GM19467 (cell line): ENCODE measurements at regions not wholly inside any gene's neighbourhood (a gene's known extent, or its start where the extent isn't known, plus 50 kb on each side); places are given as distances from the start of the nearest gene placed in this dataset.
A peak's percentile ranks its signal among the peaks of the same experiment; 100 is the strongest.
"Not testable (repeated sequence)": the region's sequence is repeated elsewhere in the genome, so short reads cannot be mapped to it uniquely, and the experiment has no call there.

Experiments used
- ATAC-seq: cut with Tn5 transposase; IDR thresholded peaks from one replicate; pipeline ENCODE4 v1.9.1; 2021; ENCODE audit warnings: mild to moderate bottlenecking, moderate library complexity; ENCODE audit not compliant: unreplicated experiment

DNA sequence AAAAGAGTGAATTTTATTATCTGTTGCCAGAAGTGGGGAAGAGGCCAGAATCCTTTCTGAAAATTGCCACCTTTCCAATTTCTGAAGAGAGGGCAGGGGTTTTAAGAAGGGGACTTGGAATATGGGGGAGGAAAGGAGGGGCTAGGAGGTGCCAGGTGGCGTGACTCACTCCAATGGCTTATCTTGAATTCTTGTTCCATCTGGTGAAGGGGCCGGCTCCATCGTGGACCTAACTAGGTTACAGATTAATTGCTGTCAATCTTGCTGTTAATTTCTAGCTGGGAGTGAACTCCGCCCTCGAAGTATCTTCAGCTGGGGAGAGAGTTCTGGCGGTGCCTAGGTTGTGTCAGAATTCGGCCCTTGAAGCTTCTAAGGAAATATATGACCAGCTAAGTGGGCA, 138.7 kb downstream of the YTHDC2 start:
- no peak for ATAC-seq

DNA sequence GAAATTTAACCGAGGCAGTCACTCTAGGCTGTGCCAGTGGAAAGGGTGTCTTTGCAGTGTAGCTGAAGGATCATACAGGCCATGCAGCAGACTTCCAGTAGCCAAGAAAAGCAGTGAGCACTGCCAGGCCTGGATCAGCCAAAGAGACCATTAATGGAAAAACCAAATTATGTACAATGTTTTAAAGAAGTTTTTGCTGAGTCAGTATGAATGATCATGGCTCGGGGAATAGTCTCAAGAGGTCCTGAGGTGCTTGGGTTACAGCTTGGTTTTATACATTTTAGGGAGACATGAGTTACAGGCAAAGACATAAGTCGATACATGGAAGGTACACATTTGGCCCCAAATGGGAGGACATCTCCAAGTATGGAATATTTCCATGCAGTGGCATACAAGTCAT, 141.3 kb downstream of the YTHDC2 start:
- no peak for ATAC-seq

DNA sequence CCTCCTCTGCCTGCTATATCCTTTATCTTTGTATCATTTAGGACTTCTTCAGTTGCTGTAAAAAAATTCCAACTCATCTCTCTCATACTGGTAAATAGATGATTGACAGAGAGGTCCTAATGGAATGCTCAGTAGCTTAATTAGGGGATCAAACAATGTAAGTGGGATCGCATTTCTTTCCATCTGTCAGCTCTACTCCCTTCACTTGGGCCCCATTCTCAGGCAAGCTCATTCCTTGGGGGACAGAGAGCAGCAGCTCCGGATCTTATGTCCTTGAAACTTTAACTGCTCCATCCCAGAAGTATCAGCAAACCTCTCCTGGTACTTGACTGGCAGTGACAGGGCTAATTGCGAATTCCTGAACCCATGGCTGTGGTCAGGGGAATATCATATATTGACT, 146.7 kb downstream of the YTHDC2 start:
- no peak for ATAC-seq

DNA sequence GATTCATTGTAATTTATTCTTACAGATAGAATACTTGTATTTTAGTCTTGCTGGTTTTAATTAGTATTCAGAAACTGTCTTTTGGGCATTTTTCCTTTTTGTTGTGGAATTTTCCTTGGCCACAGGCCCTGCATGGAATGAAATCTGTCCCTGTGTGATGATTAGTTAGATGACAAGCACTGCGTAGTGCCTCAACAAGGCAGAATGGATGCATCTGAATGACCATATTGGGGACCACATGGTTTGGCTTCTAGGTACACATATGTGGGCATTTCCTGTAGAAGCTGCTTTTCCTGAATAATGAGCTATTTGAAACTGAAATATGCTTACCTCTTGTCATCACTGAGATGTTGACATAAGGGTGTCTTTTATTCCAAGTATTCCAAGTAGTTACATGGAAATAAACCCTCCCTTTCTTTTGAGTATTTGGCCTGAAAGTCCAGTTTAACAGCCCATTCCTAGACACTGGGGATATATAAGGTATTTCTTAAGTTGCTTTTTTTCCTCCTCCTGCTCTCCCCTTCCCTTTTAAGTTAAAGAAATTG, 147.3 kb downstream of the YTHDC2 start:
- no peak for ATAC-seq

DNA sequence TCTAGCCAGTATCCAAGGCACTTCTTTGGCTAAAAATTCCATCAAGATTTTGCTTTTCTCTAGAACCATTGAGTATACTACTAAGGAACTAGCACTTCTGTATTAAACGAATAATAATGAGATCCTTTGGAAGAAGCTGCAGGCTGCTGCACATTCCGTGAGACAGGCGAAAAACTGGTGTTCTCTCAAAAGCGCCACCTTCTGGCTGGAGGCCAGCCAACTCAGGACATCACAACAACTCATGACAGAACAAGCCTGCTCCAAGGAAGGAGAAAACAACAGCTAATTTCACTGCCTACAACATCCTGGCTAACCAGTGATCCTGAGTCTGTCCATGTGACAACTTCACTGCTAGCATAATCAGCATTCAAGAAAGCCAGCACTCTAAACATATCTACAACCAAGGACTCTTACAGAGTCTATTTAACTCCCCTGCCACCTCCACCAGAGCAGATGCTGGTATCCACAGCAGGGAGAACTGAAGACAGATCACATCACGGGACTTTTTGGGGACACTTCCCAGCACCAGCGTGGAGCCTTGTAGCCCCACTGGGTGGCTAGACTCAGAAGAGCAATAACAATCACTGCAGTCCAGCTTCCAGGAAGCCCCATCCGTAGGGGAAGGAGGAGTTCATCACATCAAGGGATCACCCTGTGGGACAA, 150.5 kb downstream of the YTHDC2 start:
- peak; percentile 64 for ATAC-seq

DNA sequence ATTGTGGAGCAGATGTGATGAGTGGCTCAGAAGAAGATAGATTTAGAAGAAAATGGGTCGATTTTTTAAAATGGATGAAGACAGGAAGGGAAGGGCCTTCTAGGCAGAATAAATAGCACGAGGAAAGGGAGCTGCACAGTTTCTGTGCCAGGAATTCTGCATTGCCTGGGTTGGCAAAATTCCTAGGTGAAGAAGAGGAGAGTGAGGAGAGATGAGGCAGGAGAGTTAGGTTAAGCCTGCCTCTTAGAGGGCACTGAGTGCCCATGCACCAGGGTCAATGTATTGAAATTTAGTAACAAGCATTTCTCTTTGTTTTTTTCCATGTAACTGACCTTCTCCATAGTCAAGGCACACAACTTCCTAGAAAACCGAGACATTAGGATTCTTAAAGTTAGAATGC, 159.5 kb downstream of the YTHDC2 start:
- no peak for ATAC-seq

DNA sequence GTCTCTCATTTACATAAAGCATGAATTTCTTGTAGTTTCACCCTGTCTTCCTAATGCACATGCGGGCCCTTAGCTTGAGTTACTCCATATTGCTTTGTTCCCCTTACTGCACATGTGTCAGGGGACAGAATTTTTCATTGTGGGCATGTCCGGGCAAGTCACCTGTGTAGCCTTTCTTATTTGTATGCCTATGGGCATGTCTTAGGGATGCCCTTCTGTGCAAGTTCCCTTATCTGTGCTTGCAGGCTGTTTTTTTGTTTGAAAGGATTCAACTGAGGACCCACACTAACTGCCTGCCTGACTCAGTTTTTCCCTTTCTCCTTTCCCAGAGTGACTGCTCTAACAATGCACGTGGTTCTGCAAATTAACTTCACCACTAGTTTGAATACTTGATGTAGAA, 161.7 kb downstream of the YTHDC2 start:
- ATAC-seq = no peak

DNA sequence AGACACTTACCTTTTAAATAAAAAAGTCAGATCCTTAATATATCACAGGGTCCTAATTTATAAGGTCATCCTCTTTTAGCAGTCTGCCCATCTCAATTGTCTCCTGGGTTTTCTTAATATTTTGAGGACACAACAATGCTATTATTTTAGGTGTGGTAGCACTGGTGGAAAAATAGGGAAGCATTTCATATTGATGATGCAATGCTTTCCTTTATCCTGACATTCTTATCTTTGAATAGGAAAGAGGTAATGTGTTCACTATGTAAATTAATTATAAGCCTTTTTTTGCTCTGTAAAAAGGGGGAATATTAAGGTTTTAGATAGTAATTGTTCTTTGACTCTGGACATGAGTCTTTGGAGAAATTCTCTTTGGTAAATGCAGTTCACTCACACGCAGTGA, 164.7 kb downstream of the YTHDC2 start:
- no peak for ATAC-seq

DNA sequence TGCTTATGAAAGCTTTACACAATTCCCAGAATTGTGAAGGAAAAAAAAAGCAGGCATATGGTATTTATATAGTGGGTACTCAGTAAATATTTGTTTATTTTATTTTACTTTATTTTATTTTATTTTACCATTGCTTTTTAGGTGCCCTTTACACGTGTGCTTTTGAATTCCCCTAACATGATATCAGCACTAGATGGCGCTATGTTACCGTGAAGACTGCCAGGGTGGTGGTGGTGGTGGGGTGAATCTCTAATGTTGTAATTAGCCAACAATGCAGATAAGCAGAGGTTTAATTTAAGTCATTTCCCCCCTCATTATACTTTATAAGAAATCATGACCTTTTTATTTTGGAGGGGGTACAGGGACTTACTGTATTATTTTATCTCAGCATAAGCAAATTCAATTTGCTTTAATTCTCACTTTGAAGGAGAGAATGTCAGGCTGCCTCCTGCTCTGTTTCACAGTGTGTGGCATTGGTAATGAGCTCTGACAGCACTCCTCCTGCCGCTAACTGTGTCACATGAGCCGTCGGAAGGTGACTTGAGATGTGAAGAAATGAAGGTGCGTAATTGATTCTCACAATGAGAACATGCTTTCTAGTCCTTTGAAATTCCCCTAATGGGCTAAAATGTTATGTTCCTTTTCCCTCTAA, 165.6 kb downstream of the YTHDC2 start:
- peak; percentile 55 for ATAC-seq

DNA sequence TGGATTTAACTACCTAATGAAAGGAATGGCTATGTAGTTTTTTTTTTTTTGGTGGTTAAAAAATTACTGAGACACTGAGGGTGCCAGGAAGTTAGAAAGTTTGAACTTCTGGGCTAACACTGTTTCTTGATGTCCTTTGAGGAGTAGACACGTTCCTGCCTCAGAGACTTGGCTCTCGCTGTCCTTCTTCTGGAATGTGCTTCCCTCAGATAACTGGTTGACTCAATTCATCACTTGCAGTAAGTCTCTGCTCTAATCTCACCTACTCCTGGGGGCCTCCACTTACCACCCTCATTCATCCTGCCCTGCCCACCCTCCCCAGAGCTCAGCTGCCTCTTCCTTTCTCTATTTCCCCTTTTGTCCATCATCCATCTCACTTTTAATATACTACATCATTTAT, 167.0 kb downstream of the YTHDC2 start:
- ATAC-seq = no peak

DNA sequence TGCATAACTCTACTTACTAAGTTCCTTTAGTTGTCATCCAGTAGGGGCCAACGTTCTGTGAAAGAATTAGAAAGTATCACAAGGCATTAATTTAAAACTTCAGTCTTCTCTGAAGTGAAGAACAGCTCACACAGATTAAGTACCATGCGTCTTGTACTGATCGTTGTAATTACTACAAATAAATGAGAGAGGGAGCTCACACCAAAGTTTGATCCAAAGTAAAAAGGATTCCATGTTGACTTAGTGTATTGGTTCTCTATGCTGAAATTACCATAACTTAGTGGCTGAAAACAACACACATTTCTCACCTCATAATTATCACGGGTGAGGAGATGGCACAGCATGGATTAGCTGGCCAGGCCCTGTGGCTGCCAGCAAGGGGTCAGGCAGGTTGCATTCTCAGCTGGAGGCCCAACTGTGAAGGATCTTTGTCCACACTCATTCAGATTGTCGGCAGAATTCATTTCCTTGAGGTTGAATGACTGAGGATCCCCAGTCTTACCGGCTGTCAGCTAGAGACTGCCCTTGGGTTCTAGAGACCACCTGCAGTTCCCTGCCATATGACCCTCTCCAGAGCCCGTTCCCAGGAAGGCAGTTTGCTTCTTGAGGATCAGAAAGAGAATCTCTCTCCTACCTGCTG, 169.1 kb downstream of the YTHDC2 start:
- no peak for ATAC-seq

DNA sequence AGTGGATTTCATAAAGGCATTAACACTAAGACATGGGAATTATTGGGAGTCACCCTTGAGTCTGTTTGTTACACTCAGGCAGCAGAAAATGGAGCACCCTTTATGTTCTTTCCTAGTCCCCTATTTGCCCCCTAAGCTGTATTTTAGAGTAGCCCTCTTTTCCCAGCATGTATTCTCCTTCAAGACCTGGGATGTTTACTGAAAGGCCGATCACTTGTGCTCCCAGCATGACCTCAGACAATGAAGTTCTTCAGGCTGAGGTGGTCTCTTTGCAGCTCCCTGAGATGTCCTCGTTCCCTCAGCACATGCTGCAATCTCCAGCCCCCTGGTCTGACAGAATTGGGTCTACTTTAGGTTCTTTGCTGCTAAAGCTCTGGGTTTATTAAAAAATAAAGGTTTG, 169.7 kb downstream of the YTHDC2 start:
- ATAC-seq = no peak

DNA sequence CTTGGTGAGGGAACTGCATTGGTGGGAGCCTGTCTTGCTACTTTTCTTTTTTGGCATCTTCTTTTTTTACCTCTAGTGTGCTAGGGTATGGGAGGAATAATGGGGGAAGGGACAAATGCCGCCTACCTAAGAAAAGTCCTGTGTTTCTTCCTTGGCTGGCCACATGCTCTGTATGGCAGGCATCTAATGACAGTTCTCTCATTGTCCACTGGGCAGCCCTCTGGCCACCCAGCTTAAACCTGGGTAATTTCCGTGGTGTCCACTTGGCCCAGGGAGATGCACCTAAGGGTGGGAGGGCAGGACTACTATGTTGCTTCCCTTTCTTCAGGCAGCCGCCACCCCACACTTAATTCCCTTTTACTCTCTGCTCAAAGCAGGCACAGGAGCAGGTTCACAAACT, 173.1 kb downstream of the YTHDC2 start:
- no peak for ATAC-seq

DNA sequence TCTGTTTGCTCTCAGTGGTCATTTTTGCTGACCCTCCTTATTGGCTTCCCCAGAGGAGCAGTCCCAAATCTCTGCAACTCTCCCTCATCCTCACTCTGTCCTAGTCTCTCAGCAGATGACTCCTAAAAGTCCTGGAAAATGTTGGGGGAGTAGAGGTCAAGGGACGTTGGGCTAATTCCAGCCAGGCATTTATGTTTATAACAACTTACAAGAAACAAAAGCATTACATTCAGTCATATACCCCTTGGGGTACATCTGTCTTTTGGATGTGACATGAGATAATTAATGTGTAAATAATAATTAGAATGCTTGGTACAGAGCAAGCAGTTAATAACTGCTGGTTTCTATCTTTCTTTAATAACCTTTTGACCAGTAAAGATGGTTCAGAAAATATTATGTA, 176.2 kb downstream of the YTHDC2 start:
- no peak for ATAC-seq

DNA sequence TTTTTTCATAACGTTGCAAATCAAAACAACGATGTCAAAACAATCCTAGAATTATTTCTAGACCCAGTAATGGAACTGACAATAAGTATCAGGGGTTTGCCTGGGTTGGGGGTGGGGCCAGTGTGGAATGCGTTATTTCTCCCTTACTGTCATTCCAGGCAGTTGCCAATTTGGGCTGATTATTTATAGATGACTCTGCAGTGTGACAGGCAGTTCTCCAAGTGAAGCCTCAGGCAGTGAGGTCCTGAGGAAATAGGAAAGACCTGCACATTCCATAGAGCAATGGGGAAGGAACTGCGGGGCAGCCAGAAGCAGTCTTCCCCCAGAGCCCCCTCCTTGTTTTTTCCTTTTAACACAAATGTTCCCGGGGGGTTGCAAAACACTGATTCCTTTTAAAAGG, 179.0 kb downstream of the YTHDC2 start:
- ATAC-seq = no peak

DNA sequence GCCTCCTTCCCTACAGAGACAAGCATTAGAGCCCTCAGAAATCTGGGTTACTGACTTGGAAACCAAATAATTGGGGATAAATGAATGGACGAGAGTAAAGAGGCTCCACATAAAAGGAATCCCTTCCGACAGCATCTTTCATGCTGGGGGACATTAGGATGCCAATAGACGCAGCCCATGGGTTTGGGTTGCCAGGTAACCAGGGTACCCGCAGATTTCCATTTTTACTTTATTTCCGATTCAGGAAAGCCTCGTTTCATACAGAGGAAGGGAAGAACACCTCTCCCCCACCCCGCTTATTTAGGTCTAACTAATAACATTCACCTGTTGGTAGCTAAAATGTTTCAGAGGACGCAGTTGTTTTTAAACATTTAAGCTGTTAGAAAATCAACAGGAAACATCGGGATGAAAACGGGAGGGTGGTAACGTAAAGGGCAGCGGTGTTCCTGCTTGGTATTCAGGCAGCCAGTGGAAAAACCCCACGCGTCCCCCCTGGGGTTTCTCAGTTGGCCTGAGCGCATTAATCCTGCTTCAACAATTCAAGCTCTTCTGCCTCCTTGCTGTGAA, 179.5 kb downstream of the YTHDC2 start:
- no peak for ATAC-seq

DNA sequence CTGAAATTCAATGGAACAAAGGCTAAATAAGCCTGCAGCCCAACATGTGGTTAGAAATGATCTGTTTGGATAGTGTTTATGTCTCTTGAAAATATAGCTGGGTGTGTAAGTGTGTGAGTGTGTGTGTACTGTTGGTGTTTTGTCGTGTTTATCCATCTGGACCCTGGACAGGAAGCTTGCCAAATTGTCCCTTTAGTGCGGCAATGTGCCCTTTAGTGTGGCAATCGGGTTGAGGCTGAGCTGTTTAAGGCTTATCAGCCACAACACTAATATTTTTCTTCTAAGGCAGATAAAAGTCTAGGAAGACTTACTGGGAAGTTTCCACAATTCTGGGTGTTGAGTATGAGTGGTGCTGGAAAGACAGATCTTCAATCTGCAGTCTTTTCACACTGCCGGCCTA, 180.2 kb downstream of the YTHDC2 start:
- no peak for ATAC-seq

DNA sequence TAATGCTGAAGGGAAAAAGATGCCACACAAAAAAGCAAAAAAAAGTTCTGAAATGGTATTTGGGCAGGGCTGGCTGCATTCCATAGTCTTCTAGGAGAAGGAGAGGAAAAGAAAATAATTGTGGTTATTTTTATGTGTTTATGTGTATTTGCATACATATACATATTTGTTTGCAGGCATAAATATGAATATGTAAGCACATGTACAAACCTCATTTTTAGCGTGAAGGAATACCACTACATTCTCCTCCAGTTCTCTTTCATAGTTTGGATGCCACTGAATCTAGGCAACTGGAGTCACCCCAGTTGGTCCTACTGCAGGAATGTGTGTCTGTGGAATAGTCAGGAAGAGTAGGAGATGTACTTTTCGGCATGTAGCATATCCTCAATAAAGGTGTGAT, 181.1 kb downstream of the YTHDC2 start:
- no peak for ATAC-seq

DNA sequence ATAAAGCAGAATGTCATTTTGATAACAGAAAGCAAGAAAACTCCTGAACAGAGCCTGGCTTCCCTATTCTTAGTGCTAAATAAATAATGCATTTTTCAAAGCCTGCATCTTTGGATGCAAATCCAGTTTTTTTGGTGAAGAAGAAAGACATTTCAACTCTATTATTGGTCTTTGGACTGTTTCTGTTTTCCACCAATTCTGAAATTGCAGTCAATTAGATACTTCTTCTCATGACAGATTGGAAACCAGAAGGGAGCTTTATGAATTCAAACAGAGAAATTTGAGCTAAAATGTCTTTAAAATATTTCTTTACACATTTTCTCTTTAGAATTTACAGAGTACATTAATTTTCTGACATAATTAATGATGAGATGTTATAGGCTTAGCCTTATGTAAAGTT, 189.8 kb downstream of the YTHDC2 start:
- no peak for ATAC-seq

DNA sequence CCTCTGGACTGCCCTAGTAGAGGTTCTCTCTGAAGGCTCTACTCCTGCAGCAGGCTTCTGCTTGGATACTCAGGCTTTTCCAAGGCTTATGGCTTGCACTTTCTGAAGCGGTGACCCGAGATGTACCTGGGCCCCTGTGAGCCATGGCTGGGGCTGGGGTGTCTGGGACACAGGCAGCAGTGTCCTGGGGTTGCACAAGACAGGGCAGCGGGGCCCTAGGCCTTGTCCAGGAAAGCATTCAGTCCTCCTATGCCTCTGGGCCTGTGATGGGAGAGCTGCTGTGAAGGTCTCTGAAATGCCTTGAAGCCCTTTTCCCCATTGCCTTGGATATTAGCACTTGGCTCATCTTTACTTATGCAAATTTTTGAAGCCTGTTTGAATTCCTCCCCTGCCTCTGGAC, 192.2 kb downstream of the YTHDC2 start:
- no peak for ATAC-seq

DNA sequence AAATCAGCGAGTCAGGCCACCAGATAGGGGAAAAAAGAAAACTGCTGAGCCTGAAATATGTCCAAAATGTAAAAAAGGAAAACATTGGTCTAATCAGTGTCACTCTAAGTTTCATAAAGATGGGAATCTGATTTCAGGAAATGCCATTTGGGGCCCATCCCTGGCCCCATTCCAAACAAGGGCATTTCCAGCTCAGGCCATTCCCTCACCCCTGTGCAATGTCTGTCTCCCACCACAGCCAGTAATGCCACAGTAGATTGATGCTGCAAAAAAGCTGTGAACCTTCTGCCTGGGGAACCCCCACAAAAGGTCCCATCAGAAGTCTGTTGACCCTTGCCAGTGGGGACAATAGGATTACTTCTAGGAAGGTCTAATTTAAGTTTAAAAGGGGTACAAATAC, 199.6 kb downstream of the YTHDC2 start:
- ATAC-seq = no peak

DNA sequence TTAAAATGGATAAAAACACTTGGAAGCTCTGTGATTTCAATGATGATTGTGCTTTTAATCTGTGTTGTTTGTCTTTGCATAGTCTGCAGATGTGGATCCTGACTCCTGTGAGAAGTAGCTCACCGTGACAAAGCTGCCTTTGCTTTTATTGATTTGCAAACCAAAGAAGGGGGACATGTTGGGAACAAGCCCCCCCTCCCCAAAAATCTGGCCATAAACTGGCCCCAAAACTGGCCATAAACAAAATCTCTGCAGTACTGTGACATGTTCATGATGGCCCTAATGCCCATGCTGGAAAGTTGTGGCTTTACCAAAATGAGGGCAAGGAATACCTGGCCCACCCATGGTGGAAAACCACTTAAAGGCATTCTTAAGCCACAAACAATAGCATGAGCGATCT, 202.4 kb downstream of the YTHDC2 start:
- not testable (repeated sequence) for ATAC-seq
